HCT116 (cell line): ENCODE measurements at regions not wholly inside any gene's neighbourhood (a gene's known extent, or its start where the extent isn't known, plus 50 kb on each side); places are given as distances from the start of the nearest gene placed in this dataset.

Source experiments
- ATAC-seq: fragments of 200-7000 bp; cut with Tn5 transposase; 2 replicates; pipeline ENCODE4 v1.9.1; 2020; ENCODE audit warnings: mild to moderate bottlenecking, moderate library complexity
- BruUV-seq: library from RNA; stranded (reverse); fragments of 400-500 nt; replicated peaks from 2 replicates; lab custom pipeline; 2021; lab: Mats Ljungman, UMichigan
- CTCF ChIA-PET: fragments of 300-600 bp; sonication (Branson Sonifier 250); formaldehyde crosslinking; loops from one replicate; lab custom pipeline; 2021; ENCODE audit warnings: antibody characterized with exemption; lab: Charles Lee
- POLR2A ChIA-PET: fragments of 300-600, 350-600 bp; sonication (Branson Sonifier 250); formaldehyde crosslinking; loops from one replicate; lab custom pipeline; 2021; ENCODE audit warnings: antibody characterized with exemption; lab: Charles Lee
- RAD21 ChIA-PET, 2 experiments: fragments of 300-600 bp; sonication (Branson Sonifier 250); formaldehyde crosslinking; loops; one replicate each; lab custom pipeline; 2023; ENCODE audit warnings: low total read pairs in 2 of 2; ENCODE audit not compliant: uncharacterized antibody in 2 of 2, unreplicated experiment in 2 of 2, low non-redundant PET in 1 of 2; lab: Charles Lee
- DNase-seq: peaks from one replicate; pipeline ENCODE4 v3.0.0-alpha.2; 2010; ENCODE audit warnings: low read depth, low spot score
- H2AFZ ChIP-seq: fragments of 200-600 bp; shearing (Covaris generic), sonication (generic); 2 replicates; pipeline ENCODE4 v1.6.1; 2017; ENCODE audit warnings: low read depth, mixed run types, mixed read lengths, antibody characterized with exemption, low read length; ENCODE audit not compliant: poor library complexity, severe bottlenecking
- H3K27ac ChIP-seq: 2 replicates; pipeline ENCODE4 v1.5.1; 2012; ENCODE audit warnings: low read depth, low read length
- H3K27me3 ChIP-seq: fragments of 200-600 bp; sonication (generic); 2 replicates; pipeline ENCODE4 v1.6.1; 2016; ENCODE audit warnings: mixed run types, low read length, mixed read lengths; ENCODE audit not compliant: insufficient read depth
- H3K36me3 ChIP-seq, 2 experiments: fragments of 200-500 bp in 1 of 2; fragments of 200-600 bp in 1 of 2; sonication (Bioruptor generic) in 1 of 2; sonication (generic) in 1 of 2; 2 replicates each; pipeline versions ENCODE4 v1.5.1 to v1.6.1; 2014 to 2016; ENCODE audit warnings: low read length in 2 of 2, inconsistent platforms in 1 of 2, mixed read lengths in 1 of 2, mixed run types in 1 of 2; ENCODE audit not compliant: insufficient read depth in 2 of 2, control insufficient read depth in 1 of 2
- H3K4me1 ChIP-seq, 2 experiments: fragments of 200-600 bp in 1 of 2; sonication (generic) in 1 of 2; 2 replicates each; pipeline versions ENCODE4 v1.5.1 to v1.6.1; 2012 to 2017; ENCODE audit warnings: low read length in 2 of 2, inconsistent platforms in 1 of 2, mild to moderate bottlenecking in 1 of 2, mixed read lengths in 1 of 2, mixed run types in 1 of 2, moderate library complexity in 1 of 2; ENCODE audit not compliant: insufficient read depth in 2 of 2, control insufficient read depth in 1 of 2
- H3K4me2 ChIP-seq: fragments of 200-600 bp; sonication (generic); 2 replicates; pipeline ENCODE4 v1.6.1; 2017; ENCODE audit warnings: mixed run types, low read length, mixed read lengths
- H3K4me3 ChIP-seq, 2 experiments: fragments of 200-600 bp in 1 of 2; sonication (generic) in 1 of 2; replicated peaks in 1 of 2; 2 replicates each; pipeline ENCODE4 v1.5.1; 2011 to 2016; ENCODE audit warnings: low read length in 2 of 2, control low read depth in 1 of 2, low read depth in 1 of 2, mild to moderate bottlenecking in 1 of 2, mixed read lengths in 1 of 2, mixed run types in 1 of 2
- H3K79me2 ChIP-seq: fragments of 200-600 bp; sonication (generic); 2 replicates; pipeline ENCODE4 v1.6.1; 2017; ENCODE audit warnings: mild to moderate bottlenecking, mixed run types, low read length, moderate library complexity, mixed read lengths; ENCODE audit not compliant: insufficient read depth
- H3K9ac ChIP-seq: fragments of 200-600 bp; sonication (generic); 2 replicates; pipeline ENCODE4 v1.6.1; 2016; ENCODE audit warnings: low read length, mixed read lengths
- H3K9me2 ChIP-seq: fragments of 200-600 bp; sonication (generic), shearing (Covaris generic); 2 replicates; pipeline ENCODE4 v1.6.1; 2017; ENCODE audit warnings: mixed run types, mild to moderate bottlenecking, moderate library complexity; ENCODE audit not compliant: insufficient read depth
- H3K9me3 ChIP-seq, 2 experiments: fragments of 200-500 bp in 1 of 2; fragments of 200-600 bp in 1 of 2; sonication (Bioruptor generic) in 1 of 2; sonication (generic) in 1 of 2; 2 replicates each; pipeline ENCODE4 v1.6.1; 2014 to 2017; ENCODE audit warnings: low read length in 2 of 2, mixed read lengths in 2 of 2, inconsistent platforms in 1 of 2, low read depth in 1 of 2, mild to moderate bottlenecking in 1 of 2, mixed run types in 1 of 2, moderate library complexity in 1 of 2; ENCODE audit not compliant: control insufficient read depth in 1 of 2, insufficient read depth in 1 of 2
- H4K20me1 ChIP-seq: fragments of 200-600 bp; sonication (generic), shearing (Covaris generic); 2 replicates; pipeline ENCODE4 v1.6.1; 2017; ENCODE audit warnings: mixed run types, mild to moderate bottlenecking, moderate library complexity; ENCODE audit not compliant: insufficient read depth
- ATF3 ChIP-seq: IDR thresholded peaks from 2 replicates; pipeline ENCODE4 v1.6.1; 2012
- CEBPB ChIP-seq: IDR thresholded peaks from 2 replicates; pipeline ENCODE4 v1.6.1; 2012; ENCODE audit warnings: low read depth
- CTCF ChIP-seq, 3 experiments: fragments of 200-600 bp in 1 of 3; sonication (generic) in 1 of 3; IDR thresholded peaks in 2 of 3; conservative IDR thresholded peaks in 1 of 3; 2 replicates each; pipeline ENCODE4 v1.5.1; 2012 to 2017; ENCODE audit warnings: low read depth in 2 of 3, low read length in 2 of 3, antibody characterized with exemption in 1 of 3, borderline replicate concordance in 1 of 3, control low read depth in 1 of 3, mild to moderate bottlenecking in 1 of 3, mixed read lengths in 1 of 3, mixed run types in 1 of 3, moderate library complexity in 1 of 3; ENCODE audit not compliant: insufficient read depth in 1 of 3
- EGR1 ChIP-seq: IDR thresholded peaks from 2 replicates; pipeline ENCODE4 v1.6.1; 2012; ENCODE audit warnings: low read depth
- ELF1 ChIP-seq: IDR thresholded peaks from 2 replicates; pipeline ENCODE4 v1.6.1; 2012; ENCODE audit warnings: low read depth, borderline replicate concordance
- EZH2 ChIP-seq: fragments of 200-600 bp; sonication (generic); IDR thresholded peaks from 2 replicates; pipeline ENCODE4 v1.6.1; 2017; ENCODE audit warnings: antibody characterized with exemption, mixed run types
- EZH2phosphoT487 ChIP-seq: fragments of 200-600 bp; IDR thresholded peaks from 2 replicates; pipeline ENCODE4 v1.6.1; 2018; ENCODE audit warnings: antibody characterized with exemption, borderline replicate concordance
- FOSL1 ChIP-seq: IDR thresholded peaks from 2 replicates; pipeline ENCODE4 v1.6.1; 2012; ENCODE audit warnings: low read depth
- JUND ChIP-seq: IDR thresholded peaks from 2 replicates; pipeline ENCODE4 v1.6.1; 2012
- POLR2A ChIP-seq: IDR thresholded peaks from 2 replicates; pipeline ENCODE4 v1.7.0; 2011; ENCODE audit warnings: borderline replicate concordance; ENCODE audit not compliant: insufficient read depth, insufficient read length; ENCODE audit errors: extremely low read depth
- POLR2AphosphoS5 ChIP-seq: IDR thresholded peaks from 2 replicates; pipeline ENCODE4 v1.6.1; 2011; ENCODE audit warnings: mild to moderate bottlenecking, low read depth, low read length, moderate library complexity
- RAD21 ChIP-seq: IDR thresholded peaks from 2 replicates; pipeline ENCODE4 v1.6.1; 2012; ENCODE audit warnings: low read depth, mild to moderate bottlenecking
- REST ChIP-seq: IDR thresholded peaks from 2 replicates; pipeline ENCODE4 v1.6.1; 2012; ENCODE audit warnings: low read depth
- SP1 ChIP-seq: IDR thresholded peaks from 2 replicates; pipeline ENCODE4 v1.6.1; 2012; ENCODE audit warnings: low read depth
- TCF7L2 ChIP-seq: IDR thresholded peaks from 2 replicates; pipeline ENCODE4 v1.7.0; 2011; ENCODE audit warnings: borderline replicate concordance, inconsistent platforms; ENCODE audit not compliant: insufficient read depth, insufficient read length; ENCODE audit errors: extremely low read depth
- YY1 ChIP-seq: IDR thresholded peaks from 2 replicates; pipeline ENCODE4 v1.6.1; 2011; ENCODE audit warnings: low read length, low read depth, moderate library complexity, mild to moderate bottlenecking; ENCODE audit not compliant: insufficient replicate concordance; ENCODE audit errors: extremely low read depth
- ZBTB33 ChIP-seq: IDR thresholded peaks from 2 replicates; pipeline ENCODE4 v1.6.1; 2011; ENCODE audit warnings: mild to moderate bottlenecking, low read length, moderate library complexity; ENCODE audit not compliant: insufficient replicate concordance; ENCODE audit errors: extremely low read depth
- ZFX ChIP-seq: fragments of 450-650 bp; IDR thresholded peaks from 2 replicates; pipeline ENCODE4 v1.6.1; 2017
- intact Hi-C: fragments of 100-400 bp; cut with micrococcal nuclease; formaldehyde crosslinking; loops from 2 replicates; pipeline ENCODE4 v1.10.0; 2022

- peak; percentile 50; the same call in 1 of the 2 replicates for TF ChIP-seq POLR2AphosphoS5
- TF ChIP-seq EZH2: no peak
These were observed 319.2 kb downstream of the DRD1 start (continued) for GRCh38 chr5:175124821-175125220.

- Histone ChIP-seq H3K4me3 (peak overlapping the region in 1 of 2 experiments; percentile 20; a peak in 2 of 4 replicates), H3K27ac (peak overlapping the region; percentile 99), H3K9ac (peak overlapping the region; percentile 41), H2AFZ (peak overlapping the region; percentile 92), H3K27me3 (no peaks in the 10 kb centered on the region), H3K36me3 (no peaks in the 10 kb centered on the region), H3K9me2 (no peaks in the 10 kb centered on the region), H3K9me3 (no peaks in the 10 kb centered on the region), H3K4me1 (peaks cover 47 to 60% of the 10 kb centered on the region in 2 experiments), H3K79me2 (no peaks in the 10 kb centered on the region), H4K20me1 (no peaks in the 10 kb centered on the region), H3K4me2 (peak overlapping the region; percentile 70)
- intact Hi-C loops: no loop called here
- CTCF ChIA-PET: no interaction called here
- BruUV-seq: no TSS peak
- ATAC-seq: peak; percentile 66
- DNase-seq: peak; percentile 80
- POLR2A ChIA-PET: no interaction called here
- RAD21 ChIA-PET: no interaction called here
- TF ChIP-seq EZH2phosphoT487 (no peak), ELF1 (no peak), CEBPB (0 out of 2 replicates have a peak, but pooled peaks have one; percentile 4), ATF3 (no peak), ZFX (no peak), REST (no peak), SP1 (no peak; the same call in 1 of the 2 replicates), YY1 (no peak), EZH2 (no peak), FOSL1 (no peak), CTCF (IDR thresholded peaks at IDR 0.05 in 2 of 3, conservative IDR thresholded peaks at IDR 0.05 in 1 of 3; ENCODE audit: borderline replicate concordance in 1 of 3, insufficient read depth in 1 of 3, low read depth in 2 of 3, low read length in 2 of 3) (no peak), EGR1 (no peak), JUND (no peak; the same call in 1 of the 2 replicates), RAD21 (no peak), ZBTB33 (no peak), POLR2A (no peak), POLR2AphosphoS5 (peak; percentile 18; the same call in 1 of the 2 replicates), TCF7L2 (no peak)
These were observed 319.6 kb downstream of the DRD1 start for GRCh38 chr5:175124251-175124813.
